HG02610 (cell line): ENCODE measurements at regions not wholly inside any gene's neighbourhood (a gene's known extent, or its start where the extent isn't known, plus 50 kb on each side); places are given as distances from the start of the nearest gene placed in this dataset.

Source experiments
- ATAC-seq: cut with Tn5 transposase; IDR thresholded peaks from one replicate; pipeline ENCODE4 v1.9.1; 2021; ENCODE audit warnings: mild to moderate bottlenecking, moderate library complexity; ENCODE audit not compliant: unreplicated experiment

GRCh38 chr1:115893545-115893944, 52.6 kb upstream of the NHLH2 start:
- ATAC-seq = no peak

DNA sequence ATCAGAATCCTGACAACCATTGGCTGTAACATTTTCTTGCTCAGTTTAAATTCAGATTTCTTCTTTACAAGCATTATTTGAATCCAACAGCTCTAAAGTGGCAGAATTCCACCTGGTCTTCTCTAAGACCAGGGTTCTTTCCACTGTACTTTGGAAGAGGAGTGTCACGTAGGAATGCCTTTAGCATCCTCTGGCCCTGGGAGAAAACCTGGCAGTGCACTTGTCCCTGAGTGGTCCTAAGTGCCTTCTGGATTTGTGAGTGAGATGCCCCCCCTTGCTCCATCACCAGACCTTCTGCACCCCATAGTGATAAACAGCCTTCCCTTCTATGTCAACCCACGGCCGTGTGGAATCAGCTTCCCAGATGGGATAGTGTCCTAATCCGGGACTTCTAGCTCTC, 57.1 kb upstream of the NHLH2 start:
- no peak for ATAC-seq

DNA sequence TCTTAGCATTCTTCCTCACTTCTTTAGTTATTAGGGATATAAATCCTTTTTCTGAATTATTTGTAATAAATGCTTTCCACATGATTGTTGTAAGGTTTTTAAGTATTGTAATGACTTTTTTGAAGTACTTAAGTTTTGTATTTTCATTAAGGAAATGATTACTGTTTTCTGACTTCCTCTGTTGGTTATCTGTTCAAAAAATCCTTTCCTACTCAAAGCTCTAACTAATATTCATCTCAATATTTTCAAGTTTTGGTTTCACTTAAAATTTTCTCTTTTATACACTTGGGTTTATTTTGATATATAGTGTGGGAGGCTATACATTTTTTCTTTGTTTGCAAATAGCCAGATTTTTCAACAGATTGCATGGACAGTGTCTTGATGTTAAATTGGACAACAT, 59.9 kb upstream of the NHLH2 start:
- ATAC-seq = no peak

- ATAC-seq = no peak
These were observed 65.7 kb upstream of the NHLH2 start for GRCh38 chr1:115906627-115907026.

GRCh38 chr1:115907092-115907491, 66.2 kb upstream of the NHLH2 start:
- no peak for ATAC-seq

DNA sequence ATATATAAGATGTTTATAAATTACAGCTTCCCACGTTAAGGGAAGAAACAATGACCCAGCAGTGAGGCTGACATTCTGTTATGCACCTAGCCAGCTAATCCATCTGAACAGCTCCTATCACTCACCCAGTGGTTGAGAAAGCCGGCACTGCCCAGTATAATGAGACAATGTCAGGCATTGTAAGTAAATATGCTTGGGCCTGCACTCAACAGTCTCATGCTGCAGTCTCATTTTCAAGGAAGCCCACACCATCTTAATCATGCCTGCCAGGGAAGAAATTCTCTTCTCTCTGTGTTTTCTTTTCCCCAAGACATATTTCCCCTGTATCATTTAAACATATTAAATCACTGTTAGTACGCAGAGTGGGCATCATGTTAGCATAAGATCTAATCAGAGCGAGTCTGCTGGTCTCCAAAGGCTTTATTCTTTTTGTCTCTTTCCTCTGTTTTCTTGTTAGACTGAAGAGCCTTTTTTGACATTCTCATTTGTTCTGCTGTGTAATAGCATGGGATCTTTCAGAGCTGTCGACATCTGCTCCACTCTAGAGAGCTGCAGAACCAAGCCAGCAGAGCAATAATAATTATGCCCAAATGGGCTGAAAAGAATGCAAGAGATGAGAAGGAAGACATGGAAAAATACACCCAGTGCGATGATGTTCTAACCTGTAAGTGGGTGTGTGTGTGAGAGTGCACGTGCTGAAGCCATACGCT, 67.6 kb upstream of the SLC22A15 start:
- no peak for ATAC-seq

DNA sequence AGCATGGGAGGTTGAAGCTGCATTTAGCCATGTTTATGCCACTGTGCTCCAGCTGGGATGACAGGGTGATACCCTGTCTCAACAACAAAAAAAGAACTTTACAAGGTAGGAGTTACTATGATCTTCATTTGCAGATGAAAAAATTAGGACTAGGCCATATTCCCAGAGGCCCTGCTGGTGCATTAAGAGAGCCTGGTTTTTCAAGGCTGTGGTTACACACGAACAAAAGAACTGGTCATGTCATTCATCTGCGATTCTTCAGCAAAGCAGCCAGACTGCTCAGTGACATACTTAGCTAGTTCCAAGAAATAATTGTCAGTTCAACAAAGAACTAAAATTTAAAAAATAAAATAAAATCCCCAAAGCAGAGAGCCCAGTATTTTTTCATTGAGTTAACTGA, 66.1 kb upstream of the SLC22A15 start:
- ATAC-seq = no peak

- ATAC-seq = no peak
These were observed 65.0 kb upstream of the SLC22A15 start for GRCh38 chr1:115911294-115911693.

DNA sequence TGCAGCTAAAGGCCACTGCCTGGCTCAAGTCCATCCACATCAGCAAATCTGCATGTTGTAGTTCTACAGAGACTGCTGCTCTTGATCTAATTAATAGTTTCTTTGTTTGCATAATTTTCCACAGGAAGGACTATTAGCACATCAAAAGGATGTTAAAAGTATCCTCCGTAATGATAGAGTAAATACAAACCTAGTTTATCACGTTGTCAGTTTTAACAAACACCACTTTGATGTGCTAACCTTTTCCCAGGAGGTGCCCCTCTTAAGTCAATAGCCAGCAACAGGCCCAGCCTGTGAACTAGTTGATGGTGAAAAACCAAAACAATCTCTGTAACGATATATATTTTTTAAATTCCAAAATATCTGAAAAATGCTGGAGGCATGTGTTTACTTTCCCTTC, 64.2 kb upstream of the SLC22A15 start:
- no peak for ATAC-seq

DNA sequence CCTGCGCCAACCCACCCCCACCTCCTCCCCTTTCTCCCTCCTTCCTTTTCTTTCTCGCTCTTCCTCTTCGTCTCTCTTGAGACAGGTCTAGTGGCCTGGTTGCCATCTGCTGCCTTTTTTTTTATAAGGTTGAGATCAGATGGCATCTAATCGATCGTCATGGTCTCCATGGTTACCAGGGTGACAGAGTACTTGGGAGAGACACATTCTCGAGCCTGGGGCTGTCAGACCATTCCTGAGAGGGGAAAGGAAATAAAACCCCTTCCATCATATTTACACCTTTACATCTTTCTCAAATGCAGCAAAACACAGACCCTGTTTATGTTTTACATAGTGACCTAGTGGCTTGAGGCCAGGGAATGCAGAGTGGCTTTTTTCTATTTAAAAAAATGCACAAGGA, 53.5 kb upstream of the SLC22A15 start:
- no peak for ATAC-seq

- peak; percentile 93 for ATAC-seq
These were observed 51.5 kb upstream of the SLC22A15 start for GRCh38 chr1:115924770-115925169.

- no peak for ATAC-seq
These were observed 50.8 kb upstream of the SLC22A15 start for GRCh38 chr1:115925467-115925866.
